HG03342 (cell line): ENCODE measurements at regions not wholly inside any gene's neighbourhood (a gene's known extent, or its start where the extent isn't known, plus 50 kb on each side); places are given as distances from the start of the nearest gene placed in this dataset.
"Not testable (repeated sequence)": the region's sequence is repeated elsewhere in the genome, so short reads cannot be mapped to it uniquely, and the experiment has no call there.

Experiments used
- ATAC-seq: cut with Tn5 transposase; IDR thresholded peaks from one replicate; pipeline ENCODE4 v1.9.1; 2021; ENCODE audit warnings: mild to moderate bottlenecking, moderate library complexity; ENCODE audit not compliant: unreplicated experiment

- peak; percentile 98 for ATAC-seq
These were observed 1089.3 kb downstream of the FAM181B start for GRCh38 chr11:81644239-81644840.

- no peak for ATAC-seq
These were observed 1099.2 kb downstream of the FAM181B start for GRCh38 chr11:81634483-81634882.

GRCh38 chr11:81602508-81602907 is 1131.2 kb downstream of the FAM181B start:
- ATAC-seq = no peak

GRCh38 chr11:81596704-81597103 is 1137.0 kb downstream of the FAM181B start:
- no peak for ATAC-seq

- no peak for ATAC-seq
These were observed 1148.2 kb downstream of the FAM181B start for GRCh38 chr11:81585390-81585933.

- ATAC-seq = no peak
These were observed 1154.3 kb downstream of the FAM181B start for GRCh38 chr11:81579339-81579738.

GRCh38 chr11:81578571-81578970 is 1155.1 kb downstream of the FAM181B start:
- ATAC-seq = no peak

- no peak for ATAC-seq
These were observed 1159.4 kb downstream of the FAM181B start for GRCh38 chr11:81574301-81574700.

GRCh38 chr11:81573367-81573766 is 1160.3 kb downstream of the FAM181B start:
- no peak for ATAC-seq

GRCh38 chr11:81570669-81571068 is 1163.0 kb downstream of the FAM181B start:
- no peak for ATAC-seq

GRCh38 chr11:81569999-81570398 is 1163.7 kb downstream of the FAM181B start:
- no peak for ATAC-seq

GRCh38 chr11:81568918-81569317 is 1164.7 kb downstream of the FAM181B start:
- ATAC-seq = no peak

GRCh38 chr11:81548123-81548522 is 1185.5 kb downstream of the FAM181B start:
- no peak for ATAC-seq

- not testable (repeated sequence) for ATAC-seq
These were observed 1193.9 kb downstream of the FAM181B start for GRCh38 chr11:81539806-81540205.

- no peak for ATAC-seq
These were observed 1218.1 kb downstream of the FAM181B start for GRCh38 chr11:81515566-81515965.

GRCh38 chr11:81497202-81497804 is 1236.4 kb downstream of the FAM181B start:
- peak; percentile 78 for ATAC-seq

GRCh38 chr11:81496601-81497000 is 1237.1 kb downstream of the FAM181B start:
- ATAC-seq = no peak

- ATAC-seq = no peak
These were observed 1237.9 kb downstream of the FAM181B start for GRCh38 chr11:81495699-81496292.

- ATAC-seq = no peak
These were observed 1239.2 kb downstream of the FAM181B start for GRCh38 chr11:81494431-81494830.

- ATAC-seq = no peak
These were observed 1240.7 kb downstream of the FAM181B start for GRCh38 chr11:81492923-81493445.

GRCh38 chr11:81487109-81487508 is 1246.6 kb downstream of the FAM181B start:
- no peak for ATAC-seq

- no peak for ATAC-seq
These were observed 1249.5 kb downstream of the FAM181B start for GRCh38 chr11:81484196-81484595.
